VCaP (cell line): ENCODE measurements at regions not wholly inside any gene's neighbourhood (a gene's known extent, or its start where the extent isn't known, plus 50 kb on each side); places are given as distances from the start of the nearest gene placed in this dataset.

Experiments used
- H3K27ac ChIP-seq: fragments of 450-650 bp; 2 replicates; pipeline ENCODE4 v1.5.1; 2017
- TF ChIP-seq, protein P1 (sequence below): fragments of 450-650 bp; conservative IDR thresholded peaks from 2 replicates; pipeline ENCODE4 v1.5.1; 2017; ENCODE audit warnings: mild to moderate bottlenecking, moderate library complexity

DNA sequence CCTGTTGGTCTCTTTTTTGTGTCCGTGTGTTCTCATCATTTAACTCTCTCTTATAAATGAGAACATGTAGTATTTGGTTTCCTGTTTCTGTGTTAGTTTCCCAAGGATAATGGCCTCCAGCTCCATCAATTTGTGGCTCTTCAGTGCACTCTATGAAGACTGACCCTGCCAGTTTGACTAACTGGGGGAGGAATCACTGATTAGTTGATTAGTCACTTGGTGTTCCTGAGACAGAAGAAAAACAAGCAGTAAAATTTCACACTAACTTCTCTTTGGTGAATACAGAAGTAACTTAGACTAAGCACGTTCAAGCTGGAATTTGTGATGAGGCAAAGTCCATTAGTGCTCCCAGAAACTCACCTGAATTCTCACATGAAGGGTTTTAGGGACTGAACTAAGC, 495.8 kb upstream of the RORB start:
- H3K27ac ChIP-seq = no peak overlapping the region
- TF ChIP-seq, protein P1, sequence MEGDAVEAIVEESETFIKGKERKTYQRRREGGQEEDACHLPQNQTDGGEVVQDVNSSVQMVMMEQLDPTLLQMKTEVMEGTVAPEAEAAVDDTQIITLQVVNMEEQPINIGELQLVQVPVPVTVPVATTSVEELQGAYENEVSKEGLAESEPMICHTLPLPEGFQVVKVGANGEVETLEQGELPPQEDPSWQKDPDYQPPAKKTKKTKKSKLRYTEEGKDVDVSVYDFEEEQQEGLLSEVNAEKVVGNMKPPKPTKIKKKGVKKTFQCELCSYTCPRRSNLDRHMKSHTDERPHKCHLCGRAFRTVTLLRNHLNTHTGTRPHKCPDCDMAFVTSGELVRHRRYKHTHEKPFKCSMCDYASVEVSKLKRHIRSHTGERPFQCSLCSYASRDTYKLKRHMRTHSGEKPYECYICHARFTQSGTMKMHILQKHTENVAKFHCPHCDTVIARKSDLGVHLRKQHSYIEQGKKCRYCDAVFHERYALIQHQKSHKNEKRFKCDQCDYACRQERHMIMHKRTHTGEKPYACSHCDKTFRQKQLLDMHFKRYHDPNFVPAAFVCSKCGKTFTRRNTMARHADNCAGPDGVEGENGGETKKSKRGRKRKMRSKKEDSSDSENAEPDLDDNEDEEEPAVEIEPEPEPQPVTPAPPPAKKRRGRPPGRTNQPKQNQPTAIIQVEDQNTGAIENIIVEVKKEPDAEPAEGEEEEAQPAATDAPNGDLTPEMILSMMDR = no peak

- TF ChIP-seq, protein P1 = no peak
- H3K27ac ChIP-seq = no peak overlapping the region
Observed at GRCh38 chr9:74006935-74007334, 490.2 kb upstream of the RORB start.

- no peak overlapping the region for H3K27ac ChIP-seq
- TF ChIP-seq, protein P1 = no peak
Observed at GRCh38 chr9:74007833-74008232, 489.3 kb upstream of the RORB start.

DNA sequence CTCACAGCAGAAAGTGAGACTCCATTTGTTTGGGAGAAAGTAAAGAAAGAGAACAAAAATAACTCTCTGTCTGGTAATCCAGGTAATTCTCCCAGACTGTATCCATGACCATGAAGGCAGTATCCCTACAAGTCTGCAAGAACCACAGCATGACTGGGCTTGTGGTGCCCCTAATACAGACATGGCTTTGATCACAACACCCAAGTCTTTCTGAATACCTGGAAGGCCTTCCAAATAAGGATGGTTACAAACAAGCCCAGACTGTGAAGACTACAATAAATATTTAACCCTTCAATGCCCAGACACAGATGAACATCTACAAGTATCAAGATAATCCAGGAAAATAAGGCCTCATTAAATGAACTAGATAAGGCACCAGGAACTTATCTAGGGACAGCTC, 481.1 kb upstream of the RORB start:
- TF ChIP-seq, protein P1 = no peak
- no peak overlapping the region for H3K27ac ChIP-seq

- no peak overlapping the region for H3K27ac ChIP-seq
- TF ChIP-seq, protein P1 = no peak
Observed at GRCh38 chr9:74025402-74025925, 471.7 kb upstream of the RORB start.

GRCh38 chr9:74032421-74032820, 464.7 kb upstream of the RORB start:
- H3K27ac ChIP-seq = no peak overlapping the region
- TF ChIP-seq, protein P1 = no peak

GRCh38 chr9:74035786-74036185, 461.3 kb upstream of the RORB start:
- no peak overlapping the region for H3K27ac ChIP-seq
- TF ChIP-seq, protein P1 = no peak
